ENCODE measurements at regions not wholly inside any gene's neighbourhood (a gene's known extent, or its start where the extent isn't known, plus 50 kb on each side); places are given as distances from the start of the nearest gene placed in this dataset.

GRCh38 chr17:71110326-71110725 lies 941.0 kb downstream of the KCNJ2 start:
- Histone ChIP-seq H3K9me3 (ENCODE audit: insufficient read depth in 2 of 2, low read depth in 1 of 2, low read length in 1 of 2) (no peaks in the 10 kb centered on the region), H2AK5ac (ENCODE audit: low read depth, low read length) (no peak overlapping the region), H2AFZ (ENCODE audit: low read length) (no peak overlapping the region), H3K18ac (ENCODE audit: extremely low read depth, low read length) (no peak overlapping the region), H2BK5ac (ENCODE audit: low read depth, low read length) (no peak overlapping the region), H4K8ac (ENCODE audit: extremely low read depth, insufficient read depth, low read length) (no peak overlapping the region), H2BK20ac (ENCODE audit: low read length) (no peak overlapping the region), H4K20me1 (replicated peaks in 1 of 2; ENCODE audit: control insufficient read depth in 1 of 2, insufficient read depth in 2 of 2, low read length in 2 of 2) (no peaks in the 10 kb centered on the region), H4K5ac (ENCODE audit: insufficient read length, low read depth, low read length) (no peak overlapping the region), H3K36me3 (ENCODE audit: control insufficient read depth in 2 of 4, insufficient read depth in 4 of 4, low read length in 3 of 4) (no peaks in the 10 kb centered on the region), H3K4me2 (ENCODE audit: insufficient read depth in 1 of 2, low read depth in 2 of 2, low read length in 2 of 2) (no peak overlapping the region), H3K14ac (ENCODE audit: insufficient read length) (no peak overlapping the region), H3K79me1 (ENCODE audit: low read depth, low read length) (no peaks in the 10 kb centered on the region), H3K4me3 (ENCODE audit: extremely low read depth in 1 of 4, insufficient read depth in 2 of 4, low read depth in 3 of 4, low read length in 4 of 4) (no peak overlapping the region), H3K56ac (replicated peaks; ENCODE audit: insufficient read length, low read depth, low read length) (no peak overlapping the region), H2BK12ac (ENCODE audit: low read depth, low read length) (no peak overlapping the region), H2BK120ac (replicated peaks; ENCODE audit: low read depth, low read length) (no peak overlapping the region), H4K91ac (replicated peaks; ENCODE audit: insufficient read length, low read length) (no peak overlapping the region), H3K23me2 (ENCODE audit: low read depth, low read length) (no peaks in the 10 kb centered on the region), H2BK15ac (ENCODE audit: low read length) (no peak overlapping the region), H3K4ac (replicated peaks; ENCODE audit: insufficient read length, low read depth, low read length) (no peak overlapping the region), H3K9ac (replicated peaks in 1 of 4; ENCODE audit: extremely low read depth in 1 of 4, low read depth in 3 of 4, low read length in 3 of 4) (no peak overlapping the region), H3K79me2 (ENCODE audit: control insufficient read depth in 1 of 2, insufficient read depth in 2 of 2, low read length in 2 of 2) (no peaks in the 10 kb centered on the region), H3K27ac (ENCODE audit: low read depth, low read length) (no peak overlapping the region), H3K4me1 (replicated peaks in 1 of 4; ENCODE audit: control insufficient read depth in 3 of 4, insufficient read depth in 4 of 4, low read length in 3 of 4) (no peaks in the 10 kb centered on the region), H3K27me3 (replicated peaks in 1 of 4; ENCODE audit: control insufficient read depth in 3 of 4, extremely low read depth in 1 of 4, insufficient read depth in 3 of 4, low read length in 3 of 4) (no peaks in the 10 kb centered on the region), H3K23ac (ENCODE audit: insufficient read length) (no peak overlapping the region)
- 96% methylated on average over 3 of the region's 3 CpGs; no CpG with 5 or more reads in 1 of the 2 experiments for WGBS, 2 experiments (ENCODE audit: extremely low coverage in 1 of 2, insufficient coverage in 1 of 2, insufficient read length in 1 of 2, insufficient replicate concordance in 2 of 2, low coverage in 1 of 2, low lambda C conversion rate in 2 of 2, missing lambda C conversion rate in 1 of 2)
- ChIA-PET POLR2A (ENCODE audit: partially characterized antibody) (no interaction called here), CTCF (ENCODE audit: partially characterized antibody) (interaction anchor here (0.6 kb wide), 1 partner anchor 9 kb away, joined by 3 read pairs; no protein-coding TSS in a partner anchor)
- DNase-seq (ENCODE audit: low read depth in 1 of 2, low spot score in 2 of 2) = no peak
- FAIRE-seq = no peak
- TF ChIP-seq GABPA (IDR thresholded peaks at IDR 0.05; ENCODE audit: borderline replicate concordance, insufficient read depth, low read length) (no peak), ATF2 (IDR thresholded peaks at IDR 0.05; ENCODE audit: low read length) (no peak), SP4 (IDR thresholded peaks at IDR 0.05; ENCODE audit: low read length) (no peak), E2F6 (IDR thresholded peaks at IDR 0.05) (no peak), TEAD4 (IDR thresholded peaks at IDR 0.05; ENCODE audit: low read depth, low read length) (no peak), POLR2AphosphoS5 (IDR thresholded peaks at IDR 0.05; ENCODE audit: low read depth, low read length) (no peak), CBX8 (IDR thresholded peaks at IDR 0.05; ENCODE audit: borderline replicate concordance, low read depth, low read length) (no peak), CHD1 (IDR thresholded peaks at IDR 0.05; ENCODE audit: low read depth, low read length) (no peak), BRCA1 (IDR thresholded peaks at IDR 0.05; ENCODE audit: low read depth, low read length) (no peak), EGR1 (IDR thresholded peaks at IDR 0.05; ENCODE audit: borderline replicate concordance, low read depth, low read length) (no peak), HDAC6 (IDR thresholded peaks at IDR 0.05; ENCODE audit: low read depth, low read length) (no peak), NRF1 (IDR thresholded peaks at IDR 0.05; ENCODE audit: low read depth, low read length) (no peak), SIN3A (conservative IDR thresholded peaks at IDR 0.05 in 1 of 2, IDR thresholded peaks at IDR 0.05 in 1 of 2; ENCODE audit: low read depth in 1 of 2, low read length in 2 of 2) (no peak)
